Thyroid gland (tissue), 4 donors: ENCODE measurements at regions not wholly inside any gene's neighbourhood (a gene's known extent, or its start where the extent isn't known, plus 50 kb on each side); places are given as distances from the start of the nearest gene placed in this dataset.

Experiments used
- DNase-seq, 2 donors: peaks; one replicate each; pipeline ENCODE4 v3.0.0-alpha.2; 2019
- H3K27ac ChIP-seq, 3 donors: fragments of 200-600 bp; sonication (generic); 1 replicate in 2 of 3; 2 replicates in 1 of 3; pipeline ENCODE4 v1.5.1; 2016 to 2019; ENCODE audit warnings: mild to moderate bottlenecking in 1 of 3, moderate library complexity in 1 of 3
- H3K27me3 ChIP-seq: fragments of 200-600 bp; sonication (generic); one replicate; pipeline ENCODE4 v1.5.1; 2019
- H3K36me3 ChIP-seq, 2 donors: fragments of 200-600 bp; sonication (generic); one replicate each; pipeline ENCODE4 v1.5.1; 2016 to 2019
- H3K4me1 ChIP-seq, 2 donors: fragments of 200-600 bp; sonication (generic); one replicate each; pipeline ENCODE4 v1.5.1; 2017 to 2019
- H3K4me3 ChIP-seq, 3 donors: fragments of 200-600 bp; sonication (generic); replicated peaks in 1 of 3; 1 replicate in 2 of 3; 2 replicates in 1 of 3; pipeline ENCODE4 v1.5.1; 2016; ENCODE audit warnings: mild to moderate bottlenecking in 1 of 3
- H3K9me3 ChIP-seq: fragments of 200-600 bp; sonication (generic); one replicate; pipeline ENCODE4 v1.5.1; 2017
- CTCF ChIP-seq, 6 experiments: fragments of 200-600 bp in 3 of 6; fragments of 450-650 bp in 3 of 6; sonication (generic) in 3 of 6; IDR thresholded peaks; one replicate each; pipeline ENCODE4 v1.5.1; 2016 to 2019; ENCODE audit warnings: antibody characterized with exemption in 6 of 6, mild to moderate bottlenecking in 2 of 6, inconsistent platforms in 1 of 6, moderate library complexity in 1 of 6
- POLR2A ChIP-seq, 2 donors: fragments of 450-650 bp; IDR thresholded peaks; one replicate each; pipeline ENCODE4 v1.6.1; 2017; ENCODE audit warnings: antibody characterized with exemption in 2 of 2, mild to moderate bottlenecking in 2 of 2, moderate library complexity in 1 of 2
- WGBS, 2 donors: methylation state at CpG; one replicate each; pipeline ENCODE4 v1.1.5; 2017; 5-methylcytosine and 5-hydroxymethylcytosine counted together
- intact Hi-C: fragments of 100-400 bp; cut with DNase I; formaldehyde crosslinking; loops from one replicate; pipeline ENCODE4 v1.15.1; 2023

DNA sequence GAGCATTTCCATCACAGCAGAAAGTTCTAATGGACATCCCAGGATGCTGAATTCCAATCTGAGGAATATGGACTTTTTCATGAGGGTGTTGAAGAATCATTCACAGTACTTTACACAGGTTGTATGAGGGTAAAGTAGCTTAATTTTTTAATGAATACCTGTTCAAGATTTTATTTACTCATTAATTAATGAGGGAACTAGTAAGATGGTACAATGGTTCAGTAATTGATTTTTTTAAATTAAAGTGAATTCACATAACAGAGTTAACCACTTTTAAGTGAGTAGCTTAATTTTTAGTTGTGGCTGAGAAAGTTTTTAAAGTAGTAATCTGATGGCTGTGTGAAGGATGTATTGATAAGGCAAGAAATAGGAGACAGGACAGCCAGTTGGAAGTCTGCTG is 266.5 kb downstream of the GFRA1 start:
- no peak overlapping the region for H3K27ac ChIP-seq
- H3K4me1 ChIP-seq, result peaks cover 12% of the 10 kb centered on the region in 2 donors
- H3K27me3 ChIP-seq, result no peaks in the 10 kb centered on the region
- H3K36me3 ChIP-seq, result no peaks in the 10 kb centered on the region
- H3K4me3 ChIP-seq, result no peak overlapping the region
- intact Hi-C loops, result no loop called here
- no peaks in the 10 kb centered on the region for H3K9me3 ChIP-seq
- no peak for DNase-seq
- TF ChIP-seq POLR2A (IDR thresholded peaks at IDR 0.05) (no peak), CTCF (IDR thresholded peaks at IDR 0.05) (no peak)

DNA sequence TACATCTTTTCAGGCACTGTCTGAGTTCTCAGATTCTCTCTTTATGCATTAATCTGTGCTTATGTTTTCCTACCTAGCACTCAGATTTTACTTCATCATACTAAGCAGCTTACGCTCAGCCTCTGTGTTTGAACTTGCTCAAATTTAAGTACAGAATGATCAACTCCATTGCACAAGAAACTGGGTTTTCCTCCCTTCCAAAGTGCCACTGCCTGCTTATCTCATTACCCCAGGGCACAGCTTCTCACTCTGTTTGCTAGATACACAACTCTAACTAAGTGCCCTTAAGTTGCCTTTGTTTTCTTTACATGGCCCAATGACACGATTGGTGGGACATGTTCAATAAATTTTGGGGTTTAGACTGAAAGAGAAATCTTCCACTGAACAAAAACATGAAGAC is 267.7 kb downstream of the GFRA1 start:
- no peak for TF ChIP-seq CTCF (IDR thresholded peaks at IDR 0.05)
- no peak for TF ChIP-seq POLR2A (IDR thresholded peaks at IDR 0.05)
- Histone ChIP-seq H3K4me1 (peaks cover 17 to 19% of the 10 kb centered on the region in 2 donors), H3K9me3 (no peaks in the 10 kb centered on the region), H3K36me3 (no peaks in the 10 kb centered on the region), H3K27me3 (no peaks in the 10 kb centered on the region), H3K27ac (no peak overlapping the region), H3K4me3 (no peak overlapping the region)
- intact Hi-C loops, result no loop called here
- WGBS, 2 donors, result 38 to 50% methylated on average over 2 of the region's 2 CpGs
- peak; percentile 16 to 37 for DNase-seq

DNA sequence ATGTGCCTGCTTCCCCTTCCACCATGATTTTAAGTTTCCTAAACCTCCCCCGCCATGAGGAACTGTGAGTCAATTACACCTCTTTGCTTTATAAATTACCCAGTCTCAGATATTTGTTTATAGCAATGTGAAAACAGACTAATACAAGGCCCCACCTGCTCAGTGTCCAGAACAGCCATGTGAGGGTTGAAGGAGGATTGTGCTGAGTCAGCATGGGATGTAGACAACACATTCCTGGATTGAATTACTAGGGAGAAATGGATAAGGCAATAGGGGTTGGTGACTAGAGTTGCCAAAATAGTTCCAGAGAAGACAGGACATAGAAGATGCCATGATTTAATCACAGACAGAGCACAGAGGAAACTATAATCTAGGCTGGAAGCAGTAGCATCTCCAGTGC is 270.3 kb downstream of the GFRA1 start:
- no peak for DNase-seq
- Histone ChIP-seq H3K36me3 (no peaks in the 10 kb centered on the region), H3K27me3 (no peaks in the 10 kb centered on the region), H3K9me3 (no peaks in the 10 kb centered on the region), H3K4me3 (no peak overlapping the region), H3K27ac (no peak overlapping the region), H3K4me1 (peaks cover 17 to 19% of the 10 kb centered on the region in 2 donors)
- 95 to 100% methylated on average over 1 of the region's 1 CpG for WGBS, 2 donors
- intact Hi-C loops, result no loop called here
- TF ChIP-seq POLR2A (IDR thresholded peaks at IDR 0.05) (no peak), CTCF (IDR thresholded peaks at IDR 0.05) (no peak)

DNA sequence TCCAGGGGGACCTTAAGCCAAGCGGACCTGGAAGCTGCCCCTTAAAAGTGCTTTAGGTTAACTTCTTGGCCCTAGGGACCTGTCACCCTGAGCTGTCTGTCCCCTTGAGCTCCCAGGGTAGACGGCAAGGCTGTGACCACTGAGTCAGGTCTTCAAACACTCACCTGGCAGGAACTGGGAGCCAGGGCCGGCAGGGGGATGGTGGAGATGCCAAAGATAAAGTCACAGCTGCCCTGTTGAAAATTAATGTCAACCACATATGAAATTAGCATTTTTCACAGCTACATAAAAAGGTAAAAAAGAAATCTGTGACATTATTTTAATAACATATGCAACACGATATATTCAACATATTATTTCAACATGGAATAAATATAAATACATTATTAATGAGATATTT is 271.0 kb downstream of the GFRA1 start:
- Histone ChIP-seq H3K4me3 (no peak overlapping the region), H3K27ac (no peak overlapping the region), H3K9me3 (no peaks in the 10 kb centered on the region), H3K36me3 (no peaks in the 10 kb centered on the region), H3K4me1 (peaks cover 17 to 19% of the 10 kb centered on the region in 2 donors), H3K27me3 (no peaks in the 10 kb centered on the region)
- intact Hi-C loops, result no loop called here
- no peak for DNase-seq
- TF ChIP-seq CTCF (IDR thresholded peaks at IDR 0.05) (no peak), POLR2A (IDR thresholded peaks at IDR 0.05) (no peak)
- WGBS, 2 donors, result 74 to 76% methylated on average over 4 of the region's 4 CpGs

DNA sequence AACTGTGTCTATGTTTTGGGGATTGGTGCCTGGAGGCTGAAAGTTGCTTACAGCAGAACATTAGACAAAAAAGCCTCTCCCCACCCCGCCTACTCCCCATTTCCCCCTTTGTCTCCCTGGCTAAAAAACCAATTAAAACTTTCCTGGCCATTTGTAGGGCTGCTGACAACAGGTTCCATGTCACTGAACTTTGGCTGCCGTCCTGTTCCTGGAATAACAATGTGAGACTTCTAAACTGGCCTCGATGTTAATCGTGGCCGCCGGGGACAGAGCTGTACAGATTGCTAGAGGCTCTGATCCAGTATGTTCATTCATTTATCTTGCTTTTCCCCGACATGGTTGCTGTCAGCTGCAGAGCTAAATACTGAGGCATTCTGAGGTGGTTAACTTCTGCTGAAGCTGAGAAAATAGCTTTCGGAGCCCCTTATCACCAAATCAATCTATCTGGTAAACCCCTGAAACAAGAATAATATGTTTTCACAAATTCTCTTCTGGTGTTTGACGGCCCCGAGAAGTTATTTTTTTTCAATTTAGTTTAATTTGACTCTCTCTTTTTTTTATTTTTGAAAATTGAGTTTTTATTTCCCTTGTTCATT is 271.6 kb downstream of the GFRA1 start:
- intact Hi-C loops, result no loop called here
- DNase-seq, result peak; percentile 87 to 92
- Histone ChIP-seq H3K4me1 (peaks cover 17 to 19% of the 10 kb centered on the region in 2 donors), H3K27me3 (no peaks in the 10 kb centered on the region), H3K4me3 (no peak overlapping the region), H3K27ac (peak overlapping the region in 1 of 3 donors; percentile 37), H3K9me3 (no peaks in the 10 kb centered on the region), H3K36me3 (no peaks in the 10 kb centered on the region)
- TF ChIP-seq POLR2A (IDR thresholded peaks at IDR 0.05) (no peak), CTCF (IDR thresholded peaks at IDR 0.05) (peak in 1 of 6 experiments; percentile 18)
- 13 to 19% methylated on average over 10 of the region's 10 CpGs for WGBS, 2 donors
